ENCODE measurements at regions not wholly inside any gene's neighbourhood (a gene's known extent, or its start where the extent isn't known, plus 50 kb on each side); places are given as distances from the start of the nearest gene placed in this dataset.
A peak's percentile ranks its signal among the peaks of the same experiment; 100 is the strongest.
"Not testable (repeated sequence)": the region's sequence is repeated elsewhere in the genome, so short reads cannot be mapped to it uniquely, and the experiment has no call there.

DNA sequence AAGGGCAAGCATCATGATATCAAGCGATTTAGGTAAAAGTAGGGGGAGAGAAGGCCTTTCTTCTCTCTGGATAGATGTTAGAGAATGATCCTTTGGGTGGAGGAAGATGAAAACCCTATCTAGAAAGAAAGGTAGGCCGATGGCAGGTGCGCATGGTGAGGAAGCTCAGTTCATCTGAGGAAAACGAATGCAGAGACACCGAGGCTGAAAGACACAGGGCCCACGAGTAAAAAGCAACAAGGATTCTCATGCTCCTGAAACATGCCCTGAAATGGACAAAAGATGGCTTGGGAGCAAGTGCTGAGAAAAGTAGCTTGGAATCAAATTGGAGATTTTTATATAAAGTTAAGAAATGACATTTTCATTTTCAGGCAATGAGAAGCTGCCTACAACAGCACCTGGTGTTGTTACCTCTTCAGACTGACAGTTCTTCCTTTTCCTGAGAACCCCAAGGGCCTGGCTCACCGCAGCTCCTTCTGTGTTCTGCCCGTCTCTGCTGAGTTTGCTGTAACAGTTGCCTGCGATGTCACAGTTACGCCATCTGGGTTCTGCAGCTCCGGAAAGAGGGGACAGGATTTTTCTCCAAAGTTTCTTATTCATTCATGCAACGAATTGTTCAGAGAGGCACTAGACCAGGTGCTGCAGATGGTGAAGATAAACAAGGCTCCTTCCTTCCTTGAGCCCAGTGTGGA lies 402.0 kb upstream of the KLF6 start:
- no peak for DNase-seq

GRCh38 chr10:4183761-4184261 lies 398.8 kb upstream of the KLF6 start:
- no peak for DNase-seq

DNA sequence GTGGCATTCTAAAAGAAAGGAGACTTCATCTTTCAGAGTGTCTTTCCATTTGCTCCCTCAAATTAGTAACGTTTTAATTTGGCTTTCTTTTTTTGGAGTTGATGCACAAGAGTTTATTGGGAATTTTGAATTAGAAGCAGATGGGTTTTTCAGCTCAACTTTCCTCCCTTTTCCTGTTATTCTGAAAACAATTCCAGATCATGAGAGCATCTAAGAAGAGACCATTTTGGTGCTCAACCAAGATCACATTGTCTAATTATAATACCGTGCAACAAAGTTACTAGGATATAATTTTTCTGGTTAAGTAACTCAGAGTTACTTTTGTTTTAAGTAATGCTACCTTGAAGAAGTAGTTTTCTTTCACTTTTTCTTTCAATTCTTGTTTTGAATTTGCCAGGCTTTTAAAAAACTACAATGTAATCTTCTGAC lies 396.6 kb upstream of the KLF6 start:
- no peak for DNase-seq

GRCh38 chr10:4181081-4181480 lies 396.1 kb upstream of the KLF6 start:
- no peak for DNase-seq

GRCh38 chr10:4177791-4178190 lies 392.8 kb upstream of the KLF6 start:
- no peak for DNase-seq

- DNase-seq, result no peak
Observed at GRCh38 chr10:4176500-4177281, 391.7 kb upstream of the KLF6 start.

GRCh38 chr10:4174197-4174596 lies 389.2 kb upstream of the KLF6 start:
- no peak for DNase-seq

DNA sequence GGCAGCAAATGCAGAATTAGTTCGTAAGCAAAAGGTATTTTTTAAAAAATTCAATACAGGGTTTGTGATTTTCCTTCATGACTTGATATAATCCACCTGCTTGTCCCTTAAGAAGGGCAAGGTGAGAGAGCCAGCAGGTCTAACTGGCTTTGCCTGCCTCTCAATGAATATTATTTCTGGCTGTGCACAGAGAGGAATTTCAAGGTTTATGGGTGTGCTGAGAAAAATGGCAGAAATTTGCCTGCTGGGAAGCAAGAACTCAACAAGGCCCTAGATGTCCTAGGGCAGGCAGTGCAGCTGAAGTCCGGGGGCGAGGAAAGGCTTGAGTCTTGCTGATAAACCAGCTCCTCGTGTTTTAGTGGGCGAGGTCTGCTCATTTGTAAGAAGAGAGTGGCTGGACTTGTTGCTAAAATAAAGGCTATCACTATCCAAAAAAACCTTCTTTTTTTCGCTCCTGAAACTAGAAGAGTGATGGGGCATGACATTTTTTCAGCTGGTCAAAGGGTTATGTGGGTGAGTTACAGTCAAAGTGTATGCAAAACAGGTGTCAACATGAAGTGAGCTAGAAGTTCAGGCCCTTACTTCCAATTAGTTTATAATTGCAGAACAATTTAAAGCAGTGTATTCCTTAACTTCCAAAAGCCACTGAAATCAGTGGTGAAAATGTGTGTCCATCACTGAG lies 385.8 kb upstream of the KLF6 start:
- DNase-seq, result no peak

DNA sequence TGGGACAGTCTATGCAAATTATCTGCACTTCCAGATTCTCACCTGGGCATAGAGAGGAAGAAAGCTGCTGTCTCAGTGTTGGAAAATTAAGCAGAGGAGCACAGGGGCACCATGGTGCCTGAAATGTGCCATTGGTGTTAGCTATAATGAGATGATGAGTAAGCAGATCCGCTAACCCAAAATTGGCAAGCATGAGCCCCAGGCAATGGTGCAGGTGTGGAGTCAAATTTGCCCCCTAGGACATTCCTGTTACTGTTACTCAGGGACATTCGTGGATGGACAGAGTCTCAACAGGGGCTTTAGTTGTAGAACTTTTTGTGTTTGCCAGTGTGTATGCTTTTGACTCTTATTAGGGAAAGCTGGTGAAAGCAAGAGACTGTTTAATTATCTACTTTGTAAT lies 385.2 kb upstream of the KLF6 start:
- no peak for DNase-seq

DNA sequence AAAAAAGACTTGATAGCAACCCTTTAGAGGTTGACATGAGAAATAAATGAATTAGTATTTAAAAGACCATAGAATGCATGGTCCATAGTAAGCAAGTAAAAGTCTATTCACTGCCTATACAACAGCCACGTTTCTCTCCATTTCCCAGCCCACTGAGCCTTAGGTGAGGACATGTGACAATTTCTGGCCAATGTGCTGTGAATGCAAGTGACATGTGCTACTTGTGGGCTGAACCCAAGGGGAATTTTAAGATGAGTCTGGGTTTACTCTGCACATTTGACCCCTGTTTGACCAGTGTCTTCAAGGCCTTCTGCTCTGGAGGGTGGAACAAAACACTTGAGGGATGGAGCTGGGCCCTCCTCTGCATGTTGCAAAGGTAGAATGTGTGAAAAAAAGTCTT lies 384.4 kb upstream of the KLF6 start:
- no peak for DNase-seq

DNA sequence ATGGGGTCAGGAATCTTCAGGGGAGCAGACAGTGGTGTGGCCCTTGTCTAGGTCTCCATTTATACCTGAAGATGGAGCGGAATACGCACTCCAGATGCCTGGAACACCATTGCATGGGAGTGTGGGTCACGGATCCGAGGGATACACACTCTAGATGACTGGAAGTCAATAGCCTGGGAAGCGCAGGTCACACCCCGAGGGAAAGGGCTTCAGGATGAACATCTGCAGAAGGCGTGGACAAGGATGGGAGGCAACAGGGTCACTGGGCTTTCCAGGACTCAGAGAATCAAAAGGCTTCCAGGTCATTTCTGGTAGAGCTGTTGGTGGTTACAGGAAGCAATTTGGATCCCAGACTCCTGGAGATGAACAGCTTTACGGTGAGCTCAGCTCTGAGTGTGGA lies 382.2 kb upstream of the KLF6 start:
- no peak for DNase-seq

DNA sequence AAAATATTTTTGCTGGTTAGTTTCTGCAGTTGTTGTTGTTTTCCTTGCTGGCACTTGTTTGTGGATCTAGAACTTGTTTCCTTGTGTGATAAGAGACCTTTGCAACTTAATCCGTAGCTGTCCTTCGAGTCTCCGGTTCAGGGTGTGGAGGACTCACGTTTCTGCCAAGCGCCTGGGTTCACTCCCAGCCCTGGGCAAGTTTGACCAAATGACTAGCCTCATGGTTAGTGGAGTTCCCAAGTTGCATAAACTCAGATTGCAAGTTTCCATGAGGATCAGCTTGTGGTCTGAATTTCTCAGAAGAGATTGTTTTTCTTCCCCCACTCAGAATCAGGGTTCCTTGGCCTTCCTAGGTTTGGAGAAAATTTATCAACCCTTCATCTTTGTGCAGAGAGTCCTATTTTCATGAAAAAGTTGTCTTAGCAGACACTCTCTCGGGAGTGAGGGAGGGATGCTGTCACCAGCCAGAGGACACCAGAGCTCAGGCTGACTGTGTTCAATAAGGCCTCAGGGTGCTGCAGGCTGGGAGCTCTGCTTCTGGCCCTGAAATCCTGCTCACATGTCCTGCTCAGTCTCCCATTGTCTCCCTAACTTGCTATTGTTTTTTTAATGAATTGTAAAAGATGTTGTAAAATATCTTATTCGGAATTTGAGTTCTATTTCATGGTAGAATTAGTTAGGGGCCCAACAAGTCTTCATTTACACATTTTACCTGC lies 377.7 kb upstream of the KLF6 start:
- no peak for DNase-seq

GRCh38 chr10:4159173-4159572 lies 374.2 kb upstream of the KLF6 start:
- DNase-seq, result no peak

- peak; percentile 19 for DNase-seq
Observed at GRCh38 chr10:4154191-4154715, 369.2 kb upstream of the KLF6 start.

- peak; percentile 18 for DNase-seq
Observed at GRCh38 chr10:4151466-4151865, 366.5 kb upstream of the KLF6 start.

GRCh38 chr10:4150676-4151075 lies 365.7 kb upstream of the KLF6 start:
- no peak for DNase-seq

GRCh38 chr10:4149460-4149859 lies 364.5 kb upstream of the KLF6 start:
- not testable (repeated sequence) for DNase-seq

DNA sequence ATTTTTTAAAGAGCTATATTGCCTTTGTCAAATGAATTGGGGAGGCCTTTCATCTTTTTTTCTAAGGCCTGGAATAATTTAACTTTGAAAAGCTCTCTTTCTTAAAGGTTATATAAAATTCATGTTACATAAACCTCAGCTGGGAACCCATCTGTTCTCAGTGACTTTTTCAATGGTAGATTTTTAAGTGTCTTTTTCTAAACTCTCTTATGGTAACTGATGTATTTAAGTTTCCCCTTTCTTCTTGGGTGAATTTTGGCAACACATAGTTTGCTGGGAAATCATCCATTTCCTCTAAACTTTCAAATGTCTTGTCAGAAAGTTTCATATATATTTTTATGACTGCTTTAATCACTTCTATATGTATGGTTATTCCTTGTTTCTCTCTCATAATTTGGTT lies 362.2 kb upstream of the KLF6 start:
- no peak for DNase-seq

GRCh38 chr10:4144817-4145216 lies 359.8 kb upstream of the KLF6 start:
- DNase-seq, result no peak

DNA sequence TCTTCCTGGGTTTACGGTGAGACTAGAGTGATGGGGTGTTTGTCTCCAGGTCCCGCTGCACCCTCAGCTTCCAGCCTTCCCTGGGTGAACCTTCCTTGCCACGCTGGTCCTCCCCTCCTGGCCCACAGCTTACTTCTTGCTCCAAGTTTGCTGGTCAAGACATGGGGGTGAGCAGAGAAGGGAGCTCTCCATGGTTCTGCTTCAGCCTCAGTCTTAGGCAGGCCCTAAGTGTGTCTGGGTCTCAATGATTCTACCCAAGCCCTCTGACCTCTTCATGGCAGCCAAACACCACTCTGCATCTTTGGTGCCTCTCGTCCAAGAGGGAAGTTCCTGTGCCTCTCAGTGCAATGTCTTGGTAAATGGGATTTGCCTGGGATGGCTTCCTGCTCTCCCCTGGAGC lies 356.5 kb upstream of the KLF6 start:
- no peak for DNase-seq

DNA sequence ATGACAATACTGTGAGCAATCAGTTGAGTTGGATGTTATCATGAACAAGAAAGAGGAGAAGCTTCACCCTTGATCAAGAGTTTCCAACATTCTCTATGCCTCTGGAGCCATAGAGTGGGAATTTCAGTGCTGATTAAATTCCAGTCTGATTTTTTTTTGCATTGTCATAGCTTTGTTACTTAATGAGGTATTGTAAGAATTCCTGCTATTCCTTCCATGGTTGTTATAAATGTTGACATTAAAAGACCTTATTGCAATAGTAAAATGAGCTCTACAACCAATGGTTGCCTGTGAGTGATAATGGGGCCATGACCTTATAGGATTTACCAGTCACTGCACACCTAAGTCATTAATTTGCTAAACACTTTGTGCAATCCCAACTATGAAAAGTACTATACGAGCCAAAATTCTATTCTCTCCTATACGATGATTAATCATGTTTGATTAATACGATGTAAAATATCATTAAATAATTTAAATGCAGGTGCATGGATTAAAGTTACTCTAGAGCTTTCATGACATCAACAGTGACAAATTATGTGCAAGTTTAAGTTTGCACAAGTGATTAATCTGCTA lies 353.2 kb upstream of the KLF6 start:
- DNase-seq, result no peak

DNA sequence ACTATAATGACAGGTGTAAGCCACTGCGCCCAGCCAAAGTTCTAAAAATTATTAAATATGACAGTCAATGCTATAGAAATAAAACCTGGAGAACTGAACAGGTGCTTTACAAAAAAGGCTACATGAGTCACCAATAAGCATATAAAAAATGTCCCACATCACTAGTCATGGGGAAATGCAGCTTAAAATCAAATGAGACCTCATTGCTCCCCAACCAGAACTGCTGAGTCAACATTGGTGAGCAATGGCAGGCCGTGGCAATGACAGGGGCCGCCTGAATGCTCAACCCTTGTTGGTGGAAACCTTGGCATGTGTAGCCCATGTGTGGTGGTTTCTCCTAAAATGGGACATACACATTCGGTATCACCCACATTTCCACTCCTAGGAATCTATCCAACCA lies 352.3 kb upstream of the KLF6 start:
- DNase-seq, result no peak

GRCh38 chr10:4136121-4136520 lies 351.1 kb upstream of the KLF6 start:
- DNase-seq, result no peak
